ENCODE measurements at regions not wholly inside any gene's neighbourhood (a gene's known extent, or its start where the extent isn't known, plus 50 kb on each side); places are given as distances from the start of the nearest gene placed in this dataset.
"Not testable (repeated sequence)": the region's sequence is repeated elsewhere in the genome, so short reads cannot be mapped to it uniquely, and the experiment has no call there.

- no peak for DNase-seq
These were observed 528.4 kb upstream of the TOM1L1 start for GRCh38 chr17:54372069-54372749.

- DNase-seq: no peak
These were observed 526.7 kb upstream of the TOM1L1 start for GRCh38 chr17:54373970-54374369.

DNA sequence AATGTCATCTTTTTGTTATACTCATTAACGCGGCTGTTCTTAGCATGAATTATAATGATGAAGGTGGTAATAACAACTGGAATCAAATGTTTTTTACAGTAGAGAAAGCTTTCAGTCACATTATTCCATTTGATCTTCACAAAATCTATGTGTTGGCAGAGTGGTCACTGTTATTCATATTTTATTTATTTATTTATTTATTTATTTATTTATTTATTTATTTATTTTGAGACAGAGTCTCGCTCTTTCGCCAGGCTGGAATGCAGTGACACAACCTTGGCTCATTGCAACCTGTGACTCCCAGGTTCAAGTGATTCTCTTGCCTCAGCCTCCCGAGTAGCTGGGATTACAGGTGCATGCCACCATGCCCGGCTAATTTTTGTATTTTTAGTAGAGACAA lies 524.2 kb upstream of the TOM1L1 start:
- not testable (repeated sequence) for DNase-seq

GRCh38 chr17:54381482-54381881 lies 519.2 kb upstream of the TOM1L1 start:
- no peak for DNase-seq

- no peak for DNase-seq
These were observed 496.4 kb upstream of the TOM1L1 start for GRCh38 chr17:54404259-54404658.

DNA sequence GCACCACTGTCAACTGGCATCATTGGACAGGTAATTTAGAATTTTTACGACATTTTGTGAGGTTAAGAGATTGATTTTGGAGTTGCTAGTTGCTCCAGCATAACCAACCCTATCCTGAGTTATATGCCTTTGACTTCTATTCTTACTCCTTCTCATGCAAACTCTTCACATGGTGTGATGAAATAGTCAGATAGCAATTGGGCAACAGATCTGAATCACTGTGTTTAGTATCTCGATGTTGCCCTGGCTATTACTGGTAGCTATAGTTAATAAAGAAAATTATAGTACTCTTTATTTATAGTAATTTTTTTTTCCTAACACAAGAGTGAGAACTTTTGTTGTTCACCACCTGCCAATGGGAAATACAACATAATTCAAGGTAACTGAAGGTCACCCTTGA lies 494.8 kb upstream of the TOM1L1 start:
- no peak for DNase-seq

- DNase-seq: no peak
These were observed 491.9 kb upstream of the TOM1L1 start for GRCh38 chr17:54408731-54409130.

- no peak for DNase-seq
These were observed 482.2 kb upstream of the TOM1L1 start for GRCh38 chr17:54418467-54418866.

GRCh38 chr17:54425671-54426070 lies 475.0 kb upstream of the TOM1L1 start:
- DNase-seq: no peak

- no peak for DNase-seq
These were observed 474.3 kb upstream of the TOM1L1 start for GRCh38 chr17:54426296-54426886.

- no peak for DNase-seq
These were observed 464.7 kb upstream of the TOM1L1 start for GRCh38 chr17:54435966-54436365.

- no peak for DNase-seq
These were observed 460.8 kb upstream of the TOM1L1 start for GRCh38 chr17:54439816-54440215.

DNA sequence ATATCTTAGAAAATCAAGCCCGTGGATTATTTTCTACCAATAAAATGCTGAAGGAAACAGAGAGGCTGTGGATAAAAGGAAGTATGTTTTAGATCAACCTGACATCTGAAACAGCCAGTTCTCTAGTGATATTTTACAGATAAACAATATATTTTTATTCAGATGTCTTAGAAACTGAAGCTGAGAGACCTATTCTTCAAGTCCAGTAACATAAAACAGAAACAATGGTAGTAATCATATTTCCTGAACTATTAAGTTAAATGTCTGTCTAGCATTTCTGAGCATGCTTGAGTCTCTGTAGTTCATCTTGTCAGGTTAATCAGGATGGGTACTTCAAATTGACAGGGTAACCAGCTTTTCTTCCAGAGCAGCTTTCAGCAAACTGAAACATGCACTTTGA lies 449.6 kb upstream of the TOM1L1 start:
- no peak for DNase-seq

- DNase-seq: no peak
These were observed 447.8 kb upstream of the TOM1L1 start for GRCh38 chr17:54452666-54453348.

- DNase-seq: no peak
These were observed 445.3 kb upstream of the TOM1L1 start for GRCh38 chr17:54455251-54455868.

- not testable (repeated sequence) for DNase-seq
These were observed 435.2 kb upstream of the TOM1L1 start for GRCh38 chr17:54465443-54465842.

DNA sequence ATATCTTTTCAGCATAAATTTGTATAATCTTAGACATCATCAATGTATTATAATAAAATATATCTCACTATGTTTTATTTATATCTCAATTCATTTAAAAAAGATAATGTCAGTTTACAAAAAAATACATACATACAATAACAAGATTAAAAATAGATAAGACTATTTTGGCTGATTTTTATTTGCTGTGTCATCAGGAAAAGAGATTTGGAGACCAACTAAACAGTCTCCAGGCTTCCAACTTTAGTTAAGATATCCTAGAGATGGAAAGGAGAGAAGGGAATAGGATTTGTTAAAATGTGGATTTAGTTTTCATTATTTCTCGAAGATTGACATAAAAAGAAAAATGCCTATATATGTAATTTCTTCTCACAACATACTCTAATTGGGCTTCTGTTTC lies 433.8 kb upstream of the TOM1L1 start:
- no peak for DNase-seq

GRCh38 chr17:54482843-54483242 lies 417.8 kb upstream of the TOM1L1 start:
- DNase-seq: no peak

GRCh38 chr17:54493691-54494090 lies 407.0 kb upstream of the TOM1L1 start:
- DNase-seq: no peak

GRCh38 chr17:54494721-54495715 lies 405.6 kb upstream of the TOM1L1 start:
- no peak for DNase-seq

GRCh38 chr17:54505404-54505803 lies 395.2 kb upstream of the TOM1L1 start:
- no peak for DNase-seq

GRCh38 chr17:54518706-54519105 lies 381.9 kb upstream of the TOM1L1 start:
- peak in 1 of 2 donors; percentile 1 for DNase-seq

Measured in inflammatory macrophage (primary cell).